Middle frontal gyrus (tissue), 1 donor: ENCODE measurements at regions not wholly inside any gene's neighbourhood (a gene's known extent, or its start where the extent isn't known, plus 50 kb on each side); places are given as distances from the start of the nearest gene placed in this dataset.

ENCODE experiments used
- DNase-seq: peaks from one replicate; pipeline ENCODE4 v3.0.0-alpha.2; 2015; ENCODE audit warnings: low spot score; ENCODE audit errors: extremely low spot score

- DNase-seq: no peak
Measured at GRCh38 chr3:168162172-168162571, 66.4 kb upstream of the GOLIM4 start.

GRCh38 chr3:168161696-168162095 is 66.0 kb upstream of the GOLIM4 start:
- no peak for DNase-seq

GRCh38 chr3:168157903-168158302 is 62.2 kb upstream of the GOLIM4 start:
- no peak for DNase-seq

- no peak for DNase-seq
Measured at GRCh38 chr3:168157099-168157700, 61.5 kb upstream of the GOLIM4 start.

GRCh38 chr3:168156479-168156878 is 60.8 kb upstream of the GOLIM4 start:
- no peak for DNase-seq

DNA sequence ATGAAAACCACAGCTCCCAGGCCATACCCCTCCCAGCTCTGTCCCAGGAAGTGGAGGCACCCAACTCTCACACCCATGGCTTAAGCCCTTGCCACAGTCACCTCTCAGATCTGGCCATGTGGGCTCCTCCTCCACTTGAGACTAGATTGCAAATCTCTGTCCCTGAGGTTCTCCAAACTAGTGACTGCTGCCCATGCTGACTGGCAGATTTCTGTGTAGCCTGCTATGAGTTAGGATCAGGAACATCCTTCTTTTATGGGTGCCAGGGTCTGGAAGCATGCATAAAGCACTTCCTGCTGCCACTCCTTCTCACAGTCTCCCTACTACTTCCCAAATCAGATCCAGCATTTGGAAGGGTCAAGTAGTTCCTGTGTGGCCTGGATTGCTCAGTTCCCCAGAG is 59.6 kb upstream of the GOLIM4 start:
- no peak for DNase-seq

- no peak for DNase-seq
Measured at GRCh38 chr3:168154089-168154488, 58.4 kb upstream of the GOLIM4 start.

DNA sequence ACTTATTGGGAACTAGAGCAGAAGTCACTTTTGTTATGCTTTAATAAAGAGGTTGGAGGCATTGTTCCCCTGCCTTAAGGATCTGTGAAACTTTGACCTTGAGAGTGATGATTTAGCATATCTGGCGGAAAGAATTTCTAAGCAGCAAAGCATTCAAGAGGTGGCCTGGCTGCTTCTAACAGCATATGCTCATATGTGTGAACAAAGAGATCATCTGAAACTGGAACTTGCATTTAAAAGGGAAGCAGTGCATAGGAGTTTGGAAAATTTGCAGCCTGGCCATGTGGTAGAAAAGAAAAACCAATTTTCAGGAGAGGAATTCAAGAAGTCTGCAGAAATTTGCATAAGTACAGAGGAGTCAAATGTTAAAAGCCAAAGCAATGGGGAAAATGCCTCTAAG is 56.4 kb upstream of the GOLIM4 start:
- no peak for DNase-seq
